IPS-18a (cell line): ENCODE measurements at regions not wholly inside any gene's neighbourhood (a gene's known extent, or its start where the extent isn't known, plus 50 kb on each side); places are given as distances from the start of the nearest gene placed in this dataset.

Source experiments
- H3K27ac ChIP-seq: one replicate; pipeline ENCODE4 v1.5.1; 2013; ENCODE audit warnings: low read length
- H3K27me3 ChIP-seq: one replicate; pipeline ENCODE4 v1.6.1; 2013; ENCODE audit warnings: mild to moderate bottlenecking, low read length; ENCODE audit not compliant: control insufficient read depth, insufficient read depth
- H3K36me3 ChIP-seq: one replicate; pipeline ENCODE4 v1.6.1; 2013; ENCODE audit warnings: low read depth, low read length; ENCODE audit not compliant: control insufficient read depth
- H3K4me1 ChIP-seq: one replicate; pipeline ENCODE4 v1.6.1; 2013; ENCODE audit warnings: low read depth, low read length; ENCODE audit not compliant: control insufficient read depth
- H3K4me3 ChIP-seq: one replicate; pipeline ENCODE4 v1.5.1; 2013; ENCODE audit warnings: low read length
- H3K9ac ChIP-seq: one replicate; pipeline ENCODE4 v1.6.1; 2013; ENCODE audit warnings: mild to moderate bottlenecking, low read length, moderate library complexity
- H3K9me3 ChIP-seq: one replicate; pipeline ENCODE4 v1.6.1; 2013; ENCODE audit warnings: low read depth, low read length; ENCODE audit not compliant: control insufficient read depth

DNA sequence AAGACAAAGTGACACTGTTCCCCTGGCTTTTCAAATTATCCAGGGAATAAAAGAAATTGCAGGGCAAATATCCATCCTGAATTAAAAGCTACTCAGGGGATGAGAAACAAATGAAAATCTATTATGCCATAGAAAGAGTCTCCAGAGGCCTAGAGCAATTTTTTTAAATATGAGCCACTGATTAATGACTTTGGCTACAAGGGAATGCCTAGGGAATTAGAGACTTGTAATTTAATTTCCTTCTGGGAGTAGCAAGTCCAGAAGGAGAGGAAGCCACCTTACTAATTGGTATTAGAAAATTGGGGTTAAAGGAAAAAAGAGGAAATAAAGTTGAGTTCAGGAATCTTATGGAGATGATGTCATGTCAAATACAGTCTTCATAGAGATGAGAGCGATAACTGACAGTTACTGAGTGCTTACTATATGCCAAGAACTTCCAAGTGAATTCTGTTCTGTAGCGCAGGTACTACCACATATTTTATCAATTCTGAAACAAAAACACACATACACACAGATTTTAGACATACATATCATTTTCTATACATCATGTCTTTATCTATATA, 304.4 kb downstream of the DUSP6 start:
- Histone ChIP-seq H3K27ac (no peak overlapping the region), H3K9me3 (no peaks in the 10 kb centered on the region)

DNA sequence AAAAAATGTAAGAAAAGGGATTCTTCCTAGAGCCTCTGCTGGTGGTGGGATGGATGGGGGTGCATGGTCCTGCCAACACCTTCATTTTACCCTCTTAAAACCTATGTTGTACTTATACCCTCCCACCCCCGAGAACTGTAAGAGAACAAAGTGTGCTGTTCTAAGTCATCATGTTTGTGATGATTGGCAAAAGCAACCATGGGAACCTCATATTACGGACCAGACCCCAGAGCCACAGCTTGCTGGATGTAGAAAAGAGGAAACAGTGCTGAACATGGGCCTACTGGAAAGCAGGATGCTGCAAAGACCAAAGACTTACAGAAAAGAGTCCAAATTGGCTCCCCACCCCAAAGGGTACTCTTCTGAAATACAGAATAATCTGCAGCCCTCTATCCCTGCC, 311.2 kb downstream of the DUSP6 start:
- Histone ChIP-seq H3K27ac (no peak overlapping the region), H3K4me3 (no peak overlapping the region), H3K27me3 (no peaks in the 10 kb centered on the region), H3K9ac (no peak overlapping the region), H3K4me1 (no peaks in the 10 kb centered on the region), H3K9me3 (no peaks in the 10 kb centered on the region), H3K36me3 (no peaks in the 10 kb centered on the region)

More for the DNA sequence above, 304.4 kb downstream of the DUSP6 start:
- H3K27me3 ChIP-seq = no peaks in the 10 kb centered on the region
- no peak overlapping the region for H3K4me3 ChIP-seq
- H3K36me3 ChIP-seq = no peaks in the 10 kb centered on the region
- H3K9ac ChIP-seq = no peak overlapping the region
- peaks cover 6% of the 10 kb centered on the region for H3K4me1 ChIP-seq

DNA sequence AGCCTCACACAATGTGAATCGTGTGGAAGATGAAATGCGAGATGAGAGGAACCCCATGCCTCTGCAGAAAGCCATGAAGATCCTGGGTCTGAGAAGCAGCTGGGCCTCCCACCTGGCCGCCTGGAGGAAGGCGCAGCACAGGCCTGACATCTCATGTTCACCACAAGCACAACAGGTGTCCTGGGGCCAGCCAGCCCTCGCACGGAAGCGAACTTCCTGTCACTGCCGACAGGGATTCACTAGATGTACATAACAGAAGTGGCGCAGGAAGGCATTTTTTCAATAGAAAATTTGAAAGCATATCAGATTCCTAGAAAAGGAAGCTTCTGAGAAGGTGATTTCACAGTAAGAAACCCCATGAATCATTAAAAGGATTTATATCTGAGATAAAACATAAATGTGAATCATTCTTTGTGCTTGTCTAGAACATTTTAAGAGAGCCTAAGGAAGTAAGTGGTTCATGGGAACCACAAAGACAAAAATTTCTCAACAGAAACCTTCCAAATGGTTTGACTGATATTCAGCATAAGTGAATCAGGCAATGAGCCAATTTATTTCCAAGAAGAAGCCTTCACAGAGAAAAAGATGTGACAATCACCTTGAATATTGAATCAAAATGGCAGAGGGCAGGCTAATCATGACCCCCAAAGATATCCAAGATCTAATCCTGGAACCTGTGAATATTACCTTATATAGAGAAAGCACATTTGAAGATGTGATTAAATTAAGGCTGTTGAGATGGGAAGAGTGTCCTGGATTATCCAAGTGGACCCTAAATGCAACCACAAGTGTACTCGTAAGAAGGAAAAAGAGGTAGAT, 311.9 kb downstream of the DUSP6 start:
- Histone ChIP-seq H3K36me3 (no peaks in the 10 kb centered on the region), H3K4me3 (no peak overlapping the region), H3K27me3 (no peaks in the 10 kb centered on the region), H3K27ac (no peak overlapping the region), H3K9me3 (no peaks in the 10 kb centered on the region), H3K9ac (no peak overlapping the region), H3K4me1 (no peaks in the 10 kb centered on the region)

DNA sequence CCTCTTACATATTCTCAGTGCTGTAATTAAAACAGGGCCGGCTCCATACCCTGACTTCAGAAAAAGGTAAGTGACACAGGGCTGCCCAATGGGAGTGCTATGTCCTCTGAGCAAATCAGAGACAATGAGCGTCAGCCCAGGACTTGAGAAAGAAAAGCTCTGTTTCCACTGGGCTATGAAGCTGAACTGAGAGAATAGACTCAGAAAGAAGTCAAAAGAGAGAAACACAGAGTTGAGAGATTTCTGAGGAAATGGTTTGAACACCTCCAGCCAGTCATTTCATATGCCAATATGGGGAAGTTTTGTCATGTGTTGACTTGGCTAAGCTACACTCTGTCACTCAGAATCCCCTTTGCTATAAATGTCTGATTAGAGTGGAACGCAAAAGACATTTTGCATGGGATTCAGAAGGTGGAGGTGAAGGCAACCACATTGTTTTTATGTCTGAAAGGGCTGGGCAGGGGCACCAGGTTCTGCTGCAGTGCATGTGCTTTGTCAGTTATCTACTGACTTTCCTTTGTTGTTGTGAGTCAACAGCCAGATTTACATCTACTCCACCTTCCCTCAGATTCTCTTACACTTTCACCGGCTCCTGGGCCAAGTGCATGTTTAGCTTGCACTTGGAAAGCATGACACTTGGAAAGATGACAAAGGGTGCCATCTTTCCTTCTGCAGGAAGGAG, 313.3 kb downstream of the DUSP6 start:
- Histone ChIP-seq H3K4me3 (no peak overlapping the region), H3K9me3 (no peaks in the 10 kb centered on the region), H3K4me1 (no peaks in the 10 kb centered on the region), H3K36me3 (no peaks in the 10 kb centered on the region), H3K9ac (no peak overlapping the region), H3K27me3 (no peaks in the 10 kb centered on the region), H3K27ac (no peak overlapping the region)

DNA sequence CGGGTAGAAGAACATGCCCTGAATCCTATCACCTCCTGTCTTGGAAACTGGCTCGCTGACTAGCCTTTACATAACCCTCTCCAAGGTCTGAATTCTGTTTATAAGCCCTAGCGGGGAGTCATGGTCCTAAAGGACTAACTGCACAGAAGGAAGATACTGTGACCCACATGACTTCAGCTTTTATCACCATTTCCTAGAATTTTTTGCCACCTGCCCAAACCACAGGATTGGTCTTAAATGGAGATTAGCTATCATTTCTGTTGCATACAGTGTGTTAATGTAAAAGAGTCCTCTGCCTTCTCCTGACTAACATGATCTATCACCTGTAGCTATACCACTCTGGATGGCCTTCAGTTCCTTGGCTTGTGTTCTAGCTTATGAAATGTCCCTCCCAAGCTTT, 319.2 kb downstream of the DUSP6 start:
- Histone ChIP-seq H3K4me1 (no peaks in the 10 kb centered on the region), H3K9me3 (no peaks in the 10 kb centered on the region), H3K27ac (no peak overlapping the region), H3K9ac (no peak overlapping the region), H3K27me3 (no peaks in the 10 kb centered on the region), H3K4me3 (no peak overlapping the region), H3K36me3 (no peaks in the 10 kb centered on the region)

DNA sequence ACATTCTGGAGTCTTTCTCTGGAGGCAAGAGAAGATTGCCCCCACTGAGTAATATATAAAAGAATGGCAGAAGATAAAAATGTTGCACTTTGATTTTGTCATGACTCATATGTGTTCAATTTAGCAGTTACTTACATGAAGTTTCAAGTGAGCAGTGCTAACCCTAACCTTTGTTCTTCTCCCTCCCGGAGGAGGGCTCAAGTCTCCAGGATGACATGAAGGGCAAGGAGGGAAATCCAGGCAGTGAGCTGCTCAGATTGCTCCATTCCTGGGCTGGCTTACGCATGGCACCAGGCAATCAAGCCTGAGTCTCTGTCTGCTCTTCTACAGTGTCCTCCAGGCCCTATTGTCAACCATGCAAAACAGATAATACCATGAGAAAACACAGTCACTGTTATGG, 322.3 kb downstream of the DUSP6 start:
- no peaks in the 10 kb centered on the region for H3K36me3 ChIP-seq
- no peak overlapping the region for H3K27ac ChIP-seq
- no peak overlapping the region for H3K9ac ChIP-seq
- H3K4me1 ChIP-seq = no peaks in the 10 kb centered on the region
- H3K4me3 ChIP-seq = no peak overlapping the region
- H3K27me3 ChIP-seq = no peaks in the 10 kb centered on the region
- no peaks in the 10 kb centered on the region for H3K9me3 ChIP-seq

DNA sequence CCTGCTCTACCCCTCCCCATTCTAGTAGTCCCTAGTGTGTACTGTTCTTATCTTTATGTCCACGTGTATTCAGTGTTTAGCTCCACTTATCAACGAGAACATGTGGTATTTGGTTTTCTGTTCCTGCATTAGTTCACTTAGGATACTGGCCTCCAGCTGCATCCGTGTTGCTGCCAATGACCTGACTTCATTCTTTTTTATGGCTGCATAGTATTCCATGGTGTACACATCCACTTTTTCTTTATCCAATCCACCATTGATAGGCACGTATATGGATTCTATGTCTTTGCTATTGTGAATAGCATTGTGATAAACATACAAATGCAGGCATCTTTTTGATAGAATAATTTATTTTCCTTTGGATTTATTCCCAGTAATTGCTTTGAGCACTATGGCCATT, 327.7 kb downstream of the DUSP6 start:
- no peaks in the 10 kb centered on the region for H3K9me3 ChIP-seq
- H3K9ac ChIP-seq = no peak overlapping the region
- no peak overlapping the region for H3K27ac ChIP-seq
- no peak overlapping the region for H3K4me3 ChIP-seq
- no peaks in the 10 kb centered on the region for H3K36me3 ChIP-seq
- peaks cover 4% of the 10 kb centered on the region for H3K4me1 ChIP-seq
- H3K27me3 ChIP-seq = no peaks in the 10 kb centered on the region

DNA sequence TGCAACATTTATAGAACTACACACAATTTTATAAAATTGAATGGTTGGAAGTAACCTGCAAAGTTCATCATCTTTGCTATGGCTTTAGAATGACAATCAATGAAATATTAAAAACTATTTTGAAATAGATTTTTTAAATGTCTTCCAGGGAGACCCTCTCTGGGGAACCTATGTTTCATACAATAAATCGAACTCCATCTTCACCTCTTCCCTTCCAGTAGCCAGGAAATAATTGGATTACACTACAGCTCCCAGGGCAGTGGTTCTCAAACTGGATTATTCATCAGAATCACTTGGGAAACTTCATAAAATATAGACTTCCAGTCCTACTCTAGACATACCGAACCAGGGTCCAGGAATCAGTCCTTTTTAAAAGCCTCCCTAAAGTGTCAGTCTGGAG, 328.4 kb downstream of the DUSP6 start:
- Histone ChIP-seq H3K9ac (no peak overlapping the region), H3K9me3 (no peaks in the 10 kb centered on the region), H3K27ac (no peak overlapping the region), H3K4me1 (peaks cover 4% of the 10 kb centered on the region), H3K27me3 (no peaks in the 10 kb centered on the region), H3K36me3 (no peaks in the 10 kb centered on the region), H3K4me3 (no peak overlapping the region)

DNA sequence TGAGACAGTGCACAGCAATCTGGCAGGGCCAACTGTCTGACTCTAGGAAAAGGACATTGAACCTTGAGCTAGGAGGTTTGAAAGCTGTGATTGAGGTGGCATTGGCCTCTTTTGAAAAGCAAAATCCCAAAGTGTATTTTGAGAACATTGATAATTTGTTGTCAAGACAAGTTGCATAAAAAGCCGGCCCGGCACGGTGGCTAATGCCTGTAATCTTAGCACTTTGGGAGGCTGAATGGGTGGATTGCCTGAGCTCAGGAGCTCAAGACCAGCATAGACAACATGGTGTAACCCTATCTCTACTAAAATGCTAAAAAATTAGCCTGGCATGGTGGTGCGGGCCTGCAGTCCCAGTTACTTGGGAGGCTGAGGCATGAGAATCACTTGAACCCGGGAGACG, 331.6 kb downstream of the DUSP6 start:
- Histone ChIP-seq H3K27me3 (no peaks in the 10 kb centered on the region), H3K4me3 (no peak overlapping the region), H3K4me1 (peaks cover 4% of the 10 kb centered on the region), H3K9ac (no peak overlapping the region), H3K36me3 (no peaks in the 10 kb centered on the region), H3K27ac (no peak overlapping the region), H3K9me3 (no peaks in the 10 kb centered on the region)

DNA sequence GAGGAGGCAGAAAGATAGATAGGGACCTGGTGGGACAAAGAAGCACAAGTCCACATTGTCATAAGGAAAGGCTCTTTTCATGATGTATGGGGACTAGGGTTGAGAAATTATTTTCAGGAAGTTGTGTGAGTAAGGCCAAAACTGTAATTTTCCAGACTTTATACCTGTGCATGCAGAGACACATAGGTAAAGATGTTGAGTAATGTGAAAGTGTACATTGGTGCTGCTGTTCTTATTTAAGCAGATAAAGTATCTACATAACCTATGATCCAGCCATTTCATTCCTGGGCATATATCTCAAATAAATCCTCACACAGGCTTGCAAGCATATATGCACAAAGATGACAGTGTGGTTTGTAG, 332.2 kb downstream of the DUSP6 start:
- Histone ChIP-seq H3K4me3 (no peak overlapping the region), H3K4me1 (peaks cover 4% of the 10 kb centered on the region), H3K27me3 (no peaks in the 10 kb centered on the region), H3K36me3 (no peaks in the 10 kb centered on the region), H3K9ac (no peak overlapping the region), H3K27ac (no peak overlapping the region), H3K9me3 (no peaks in the 10 kb centered on the region)

DNA sequence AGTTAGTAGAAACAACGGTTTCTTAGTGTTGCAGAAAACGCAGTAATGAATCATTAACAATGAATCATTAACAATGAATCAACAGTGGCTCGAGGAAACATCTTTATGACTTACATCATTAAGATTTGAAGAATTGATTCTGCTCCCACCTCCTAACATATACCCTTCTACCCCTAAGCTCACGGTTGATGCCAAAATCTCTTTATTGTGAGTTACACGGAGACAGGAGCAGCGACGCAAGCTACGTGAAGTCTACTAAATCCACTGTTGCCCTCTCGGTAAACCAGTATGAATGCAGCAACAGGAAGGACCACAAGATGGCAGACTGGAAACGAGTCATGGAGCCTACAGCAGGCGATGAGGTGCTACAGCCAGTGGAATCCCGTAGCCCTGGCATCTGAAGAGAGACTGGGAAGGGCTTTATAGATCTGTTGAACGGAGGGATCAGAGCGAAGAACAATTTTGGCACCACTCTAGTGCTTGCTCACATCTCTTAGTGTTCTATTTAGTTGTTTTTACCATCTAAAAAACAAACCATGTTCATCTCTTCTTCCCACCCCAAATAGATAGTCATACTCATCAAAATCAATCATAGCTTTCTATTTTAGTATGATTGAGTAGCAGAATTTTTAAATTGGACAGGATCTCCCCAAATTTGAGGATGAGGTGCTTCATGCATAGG, 332.7 kb downstream of the DUSP6 start:
- Histone ChIP-seq H3K27ac (no peak overlapping the region), H3K4me1 (peaks cover 4% of the 10 kb centered on the region), H3K9me3 (no peaks in the 10 kb centered on the region), H3K9ac (no peak overlapping the region), H3K36me3 (no peaks in the 10 kb centered on the region), H3K4me3 (peak overlapping the region; percentile 30), H3K27me3 (no peaks in the 10 kb centered on the region)
